Prostate gland (tissue), 2 donors: ENCODE measurements at regions not wholly inside any gene's neighbourhood (a gene's known extent, or its start where the extent isn't known, plus 50 kb on each side); places are given as distances from the start of the nearest gene placed in this dataset.

Source experiments
- POLR2AphosphoS5 ChIP-seq: sonication (generic); formaldehyde crosslinking; IDR thresholded peaks from one replicate; pipeline ENCODE4 v1.6.1; 2017; ENCODE audit warnings: antibody characterized with exemption
- TF ChIP-seq, protein P1 (sequence below), 4 experiments: fragments of 200-600 bp in 2 of 4; fragments of 450-650 bp in 2 of 4; sonication (generic) in 2 of 4; IDR thresholded peaks; 1 replicate in 3 of 4; 2 replicates in 1 of 4; pipeline ENCODE4 v1.5.1; 2016 to 2019; ENCODE audit warnings: antibody characterized with exemption in 4 of 4, mild to moderate bottlenecking in 2 of 4, moderate library complexity in 2 of 4

DNA sequence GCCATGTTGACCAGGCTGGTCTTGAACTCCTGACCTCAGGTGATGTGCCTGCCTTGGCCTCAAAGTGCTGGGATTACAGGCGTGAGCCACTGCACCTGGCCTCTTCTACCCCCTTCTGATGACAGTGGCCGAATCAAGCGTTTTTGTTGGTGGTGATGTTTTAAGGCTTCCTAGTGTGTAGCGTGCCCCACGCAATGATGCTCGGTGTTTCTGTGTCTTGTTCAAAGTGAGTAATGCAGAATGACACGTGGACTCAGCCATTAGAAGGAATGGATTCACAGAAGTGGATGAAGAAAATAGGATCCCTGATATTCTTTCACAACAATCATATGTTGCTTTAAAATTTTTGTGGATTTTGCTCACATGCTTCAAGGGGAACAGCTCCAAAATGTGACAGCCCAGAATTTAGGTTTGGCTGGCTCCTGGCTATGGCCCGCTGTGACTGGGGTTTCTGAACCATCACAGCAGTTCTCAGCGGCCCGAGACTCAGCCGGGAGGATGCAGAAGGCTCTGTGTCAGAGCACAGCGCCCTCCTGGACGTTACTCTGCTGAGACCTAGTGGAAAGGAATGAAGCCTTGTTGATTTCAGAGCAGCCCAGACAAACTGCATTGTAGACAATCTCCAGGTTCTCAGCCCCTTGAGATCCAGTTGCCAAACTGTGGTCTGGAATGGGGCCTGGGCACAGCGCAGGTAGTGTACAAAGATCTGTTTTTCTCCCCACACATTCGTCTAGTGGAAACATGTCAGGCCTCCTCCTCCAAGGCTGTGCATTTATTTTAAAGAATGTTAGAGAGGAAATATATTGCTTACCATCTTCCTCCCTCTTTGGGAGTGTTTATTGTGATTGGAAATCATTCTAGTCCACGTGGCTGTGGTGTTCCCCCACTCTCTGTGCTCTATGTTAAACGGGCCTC is 57.6 kb upstream of the TIAM2 start:
- no peak for TF ChIP-seq POLR2AphosphoS5
- TF ChIP-seq, protein P1, sequence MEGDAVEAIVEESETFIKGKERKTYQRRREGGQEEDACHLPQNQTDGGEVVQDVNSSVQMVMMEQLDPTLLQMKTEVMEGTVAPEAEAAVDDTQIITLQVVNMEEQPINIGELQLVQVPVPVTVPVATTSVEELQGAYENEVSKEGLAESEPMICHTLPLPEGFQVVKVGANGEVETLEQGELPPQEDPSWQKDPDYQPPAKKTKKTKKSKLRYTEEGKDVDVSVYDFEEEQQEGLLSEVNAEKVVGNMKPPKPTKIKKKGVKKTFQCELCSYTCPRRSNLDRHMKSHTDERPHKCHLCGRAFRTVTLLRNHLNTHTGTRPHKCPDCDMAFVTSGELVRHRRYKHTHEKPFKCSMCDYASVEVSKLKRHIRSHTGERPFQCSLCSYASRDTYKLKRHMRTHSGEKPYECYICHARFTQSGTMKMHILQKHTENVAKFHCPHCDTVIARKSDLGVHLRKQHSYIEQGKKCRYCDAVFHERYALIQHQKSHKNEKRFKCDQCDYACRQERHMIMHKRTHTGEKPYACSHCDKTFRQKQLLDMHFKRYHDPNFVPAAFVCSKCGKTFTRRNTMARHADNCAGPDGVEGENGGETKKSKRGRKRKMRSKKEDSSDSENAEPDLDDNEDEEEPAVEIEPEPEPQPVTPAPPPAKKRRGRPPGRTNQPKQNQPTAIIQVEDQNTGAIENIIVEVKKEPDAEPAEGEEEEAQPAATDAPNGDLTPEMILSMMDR (IDR thresholded peaks at IDR 0.05): no peak
